GM19324 (cell line): ENCODE measurements at regions not wholly inside any gene's neighbourhood (a gene's known extent, or its start where the extent isn't known, plus 50 kb on each side); places are given as distances from the start of the nearest gene placed in this dataset.
A peak's percentile ranks its signal among the peaks of the same experiment; 100 is the strongest.
"Not testable (repeated sequence)": the region's sequence is repeated elsewhere in the genome, so short reads cannot be mapped to it uniquely, and the experiment has no call there.

Source experiments
- ATAC-seq: cut with Tn5 transposase; IDR thresholded peaks from one replicate; pipeline ENCODE4 v1.9.1; 2021; ENCODE audit warnings: mild to moderate bottlenecking, moderate library complexity; ENCODE audit not compliant: unreplicated experiment, low FRiP score

DNA sequence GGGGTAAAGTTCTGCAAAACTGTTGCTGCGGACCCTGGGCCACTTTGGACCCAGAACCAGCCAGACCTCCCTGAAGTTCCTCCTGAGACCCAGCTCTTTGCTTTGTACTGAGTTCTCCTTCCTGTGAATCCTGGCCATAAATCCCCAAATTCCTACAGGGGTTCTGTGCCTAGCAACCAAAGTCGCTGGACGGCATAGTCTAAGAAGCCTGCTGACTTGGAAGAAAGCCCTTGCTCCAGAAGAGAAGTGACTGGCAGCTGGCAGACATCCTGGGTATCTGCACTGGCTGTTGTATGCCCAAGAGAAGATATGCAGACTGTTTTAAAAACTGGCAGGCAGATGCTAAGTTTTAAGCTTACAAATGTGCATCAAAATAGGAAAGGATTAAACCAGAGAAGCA lies 99.9 kb upstream of the SLC24A4 start:
- no peak for ATAC-seq

DNA sequence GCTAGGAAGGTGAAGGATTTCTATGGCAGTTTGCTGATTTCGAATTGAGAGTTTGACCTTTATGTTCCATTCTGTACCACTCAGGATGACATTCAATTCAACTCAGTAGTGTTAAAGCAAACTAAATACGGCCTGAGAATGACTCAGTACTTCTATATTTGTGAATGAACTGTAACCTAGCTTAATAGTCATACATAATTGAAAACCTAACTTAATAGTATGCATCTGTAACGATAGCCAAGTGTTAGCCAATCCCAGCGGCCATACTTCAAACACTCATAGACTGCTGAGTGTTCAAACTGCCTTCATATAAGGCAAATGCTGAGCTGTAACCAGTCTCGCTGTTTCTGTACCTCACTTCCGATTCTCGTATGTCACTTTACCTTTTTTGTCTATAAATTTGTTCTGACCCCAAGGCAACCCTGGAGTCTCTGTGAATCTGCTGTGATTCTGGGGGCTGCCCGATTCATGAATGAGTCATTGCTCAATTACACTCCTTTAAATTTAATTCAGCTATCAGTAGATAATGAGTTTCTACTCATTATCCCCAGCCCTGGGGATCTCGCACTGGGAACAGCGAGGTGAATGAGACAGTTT lies 98.5 kb upstream of the SLC24A4 start:
- ATAC-seq = no peak

DNA sequence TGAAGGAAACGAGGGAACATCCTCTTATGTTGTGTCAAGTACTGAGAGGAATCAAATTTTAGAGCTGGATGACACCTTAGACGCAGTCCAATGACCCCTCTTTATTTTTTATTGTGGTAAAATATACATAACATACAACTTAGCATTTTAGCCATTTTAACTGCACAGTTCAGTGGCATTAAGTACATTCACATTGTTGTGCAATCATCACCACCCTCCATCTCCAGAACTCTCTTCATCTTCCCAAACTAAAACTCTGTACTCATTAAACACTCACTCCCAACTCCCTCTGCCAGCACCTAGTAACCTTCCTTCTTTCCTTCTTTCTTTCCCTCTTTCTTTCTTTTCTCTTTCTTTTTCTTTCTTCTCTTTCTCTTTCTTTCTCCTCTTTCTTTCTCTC lies 97.2 kb upstream of the SLC24A4 start:
- no peak for ATAC-seq

DNA sequence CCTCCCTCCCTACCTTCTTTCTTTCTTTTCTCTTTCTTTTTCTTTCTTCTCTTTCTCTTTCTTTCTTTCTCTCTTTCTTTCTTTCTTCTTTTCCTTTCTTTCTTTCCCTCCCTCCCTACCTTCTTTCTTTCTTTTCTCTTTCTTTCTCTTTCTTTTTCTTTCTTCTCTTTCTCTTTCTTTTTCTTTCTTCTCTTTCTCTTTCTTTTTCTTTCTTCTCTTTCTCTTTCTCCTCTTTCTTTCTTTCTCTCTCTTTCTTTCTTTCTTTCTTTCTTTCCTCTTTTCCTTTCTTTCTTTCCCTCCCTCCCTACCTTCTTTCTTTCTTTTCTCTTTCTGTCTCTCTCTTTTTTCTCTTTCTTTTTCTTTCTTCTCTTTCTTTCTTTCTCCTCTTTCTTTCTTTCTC lies 96.8 kb upstream of the SLC24A4 start:
- not testable (repeated sequence) for ATAC-seq

DNA sequence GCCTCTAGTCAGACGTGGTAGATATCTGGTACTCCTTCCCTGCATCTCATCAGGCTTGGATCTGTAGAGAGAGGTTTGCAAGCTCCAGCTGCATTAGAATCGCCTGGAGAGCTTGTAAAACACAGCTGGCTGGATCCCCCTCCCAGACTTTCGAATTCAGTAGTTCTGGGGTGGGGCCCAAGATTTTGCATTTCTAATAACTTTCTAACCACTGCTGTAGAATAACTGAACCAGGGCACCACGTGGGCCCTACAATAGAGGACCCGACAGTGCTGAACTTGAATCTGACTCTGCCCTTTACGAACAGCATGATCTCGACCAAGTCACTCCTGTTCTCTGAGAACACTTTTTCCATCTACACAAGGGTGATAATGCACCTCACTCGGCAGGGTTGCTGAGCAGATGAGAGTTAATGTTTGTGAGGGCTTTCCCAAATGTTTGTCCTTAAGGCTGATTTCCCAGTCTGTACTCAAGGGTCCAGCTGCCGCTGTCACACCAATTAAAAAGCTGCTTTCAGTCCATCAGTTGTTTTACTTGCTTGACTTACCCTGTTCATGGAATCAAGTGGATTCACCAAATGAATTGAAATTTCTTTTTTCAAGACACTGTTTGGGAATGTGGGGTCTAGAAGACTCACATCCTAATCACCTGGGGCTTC lies 86.6 kb upstream of the SLC24A4 start:
- no peak for ATAC-seq

DNA sequence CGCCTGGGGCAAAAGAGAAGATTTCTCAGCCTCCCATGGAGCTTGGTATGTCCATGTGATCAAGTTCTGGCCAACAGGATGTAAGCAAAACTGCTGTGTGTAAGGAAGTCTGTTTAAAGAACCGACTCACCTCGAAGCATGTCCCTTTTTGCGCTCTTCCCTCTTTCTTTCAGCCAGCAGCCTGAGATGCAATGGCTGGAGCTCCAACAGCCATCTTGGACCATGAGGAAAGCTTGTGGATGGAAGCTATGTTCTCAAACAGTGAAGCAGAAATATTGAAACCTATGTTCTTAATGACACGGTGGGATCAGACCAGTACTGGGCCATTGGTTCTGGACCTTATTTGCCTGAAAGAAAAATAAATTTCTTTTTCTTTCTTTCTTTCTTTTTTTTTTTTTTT lies 82.3 kb upstream of the SLC24A4 start:
- ATAC-seq = no peak

- ATAC-seq = no peak
These were observed 80.9 kb upstream of the SLC24A4 start for GRCh38 chr14:92241966-92242595.

DNA sequence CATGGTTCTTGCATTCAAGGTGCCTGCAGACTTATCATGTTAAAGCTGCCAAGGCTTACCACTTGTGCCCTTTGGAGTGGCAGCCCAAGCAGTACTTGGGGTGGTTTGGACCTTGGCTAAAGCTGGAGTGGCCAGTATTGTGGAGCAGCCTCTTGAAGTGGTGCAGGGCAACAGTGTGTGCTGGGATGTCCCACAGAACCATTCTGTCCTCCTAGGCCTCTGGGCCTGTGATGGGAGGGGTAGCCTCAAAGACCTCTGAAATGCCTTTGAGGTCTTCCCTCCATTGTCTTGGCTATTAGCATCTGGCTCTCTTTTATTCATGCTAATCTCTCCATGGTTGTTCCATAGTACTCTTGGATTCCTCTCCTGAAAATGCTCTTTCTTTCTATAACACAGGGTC lies 78.2 kb upstream of the SLC24A4 start:
- ATAC-seq = no peak

DNA sequence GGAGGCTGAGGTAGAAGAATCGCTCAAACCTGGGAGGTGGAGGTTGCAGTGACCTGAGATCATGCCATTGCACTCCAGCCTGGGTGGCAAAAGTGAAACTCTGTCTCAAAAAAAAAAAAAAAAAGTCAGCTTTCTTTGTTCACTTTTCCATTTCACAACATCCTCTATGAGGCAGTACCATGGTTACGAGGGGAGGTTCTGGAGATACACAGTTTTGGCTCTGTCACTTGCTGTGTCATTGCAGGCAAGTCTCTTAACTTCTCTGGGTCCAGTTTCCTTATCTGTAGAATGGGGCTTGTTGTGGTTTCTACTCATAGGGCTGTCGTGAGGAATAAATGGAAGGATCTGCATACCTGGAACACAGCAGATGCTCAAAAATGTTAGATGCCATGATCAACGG lies 75.6 kb upstream of the SLC24A4 start:
- no peak for ATAC-seq

DNA sequence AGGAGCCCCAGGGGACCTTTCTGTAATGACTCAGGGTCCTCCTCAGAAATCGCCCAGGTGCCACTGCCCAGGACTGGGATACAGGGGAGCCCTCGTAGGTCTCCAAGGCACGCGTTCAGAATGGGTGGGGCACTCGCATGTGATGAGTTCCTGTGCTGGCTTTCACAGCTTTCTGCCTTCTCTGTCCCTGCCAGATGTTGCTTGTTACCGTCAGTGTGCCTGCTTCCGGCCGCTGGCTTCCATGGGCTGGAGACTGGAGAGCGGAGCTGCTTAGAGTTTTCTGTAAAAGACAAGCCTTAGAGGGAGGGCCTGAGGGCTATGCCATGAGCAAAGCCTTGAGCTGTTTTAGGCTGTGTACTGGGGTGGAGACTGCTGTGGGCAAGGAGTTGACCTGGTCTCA lies 75.0 kb upstream of the SLC24A4 start:
- no peak for ATAC-seq

DNA sequence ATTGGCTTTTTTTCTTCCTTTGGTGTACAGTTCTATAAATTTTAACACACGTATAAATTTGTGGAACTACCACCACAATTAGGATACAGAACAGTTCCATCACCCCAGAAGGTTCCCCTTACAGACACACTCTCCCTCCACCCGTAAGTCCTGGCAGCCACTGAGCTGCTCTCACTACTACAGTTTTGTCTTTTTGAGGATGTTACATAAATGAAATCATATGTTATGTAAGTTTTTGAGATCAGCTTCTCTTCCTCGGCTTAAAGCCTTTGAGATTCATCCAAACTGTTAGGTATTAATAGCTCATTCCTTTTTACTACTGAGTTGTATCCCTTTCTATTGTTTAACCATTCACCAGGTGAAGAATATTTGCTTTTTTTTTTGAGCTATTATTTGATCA lies 74.3 kb upstream of the SLC24A4 start:
- ATAC-seq = no peak

DNA sequence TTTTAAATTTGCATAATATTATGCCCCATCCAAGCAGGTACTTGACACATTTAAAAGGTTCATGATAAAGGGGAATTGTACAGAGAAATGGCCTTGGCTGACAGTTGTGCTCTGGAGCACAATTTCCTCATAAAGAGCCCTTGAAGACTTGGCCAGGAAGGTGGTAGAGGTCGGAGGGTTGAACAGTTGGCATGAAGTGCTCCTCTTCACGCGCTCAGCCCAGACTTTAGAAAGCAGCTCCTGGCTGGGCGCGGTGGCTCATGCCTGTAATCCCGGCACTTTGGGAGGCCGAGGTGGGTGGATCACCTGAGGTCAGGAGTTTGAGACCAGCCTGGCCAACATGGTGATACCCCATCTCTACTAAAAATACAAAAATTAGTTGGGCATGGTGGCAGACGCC lies 72.6 kb upstream of the SLC24A4 start:
- not testable (repeated sequence) for ATAC-seq

- no peak for ATAC-seq
These were observed 70.6 kb upstream of the SLC24A4 start for GRCh38 chr14:92252323-92252722.

DNA sequence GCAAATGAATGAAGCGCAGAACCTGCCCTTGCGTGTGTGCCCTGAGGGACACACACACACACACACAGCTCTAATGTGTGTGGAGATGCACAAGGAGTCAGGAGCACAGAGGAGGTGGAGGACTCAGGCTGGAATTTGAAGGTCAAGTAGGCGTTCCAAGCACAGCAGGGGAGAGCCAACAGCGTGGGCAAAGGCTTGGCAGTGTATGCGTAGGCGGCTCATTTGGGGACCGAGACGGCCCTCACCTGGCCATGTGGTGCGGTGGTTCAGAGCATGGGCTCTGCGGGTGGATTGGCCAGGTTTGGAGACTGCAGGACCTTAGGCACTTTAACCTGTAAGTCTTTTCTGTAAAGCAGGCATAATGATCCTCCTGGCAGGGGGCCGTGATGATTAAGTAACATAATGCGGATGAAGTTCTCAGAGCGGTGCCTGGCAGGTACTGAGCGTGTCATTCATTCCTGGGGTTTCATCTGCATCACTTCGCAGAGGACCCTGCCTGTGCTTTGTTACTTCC lies 69.5 kb upstream of the SLC24A4 start:
- no peak for ATAC-seq

DNA sequence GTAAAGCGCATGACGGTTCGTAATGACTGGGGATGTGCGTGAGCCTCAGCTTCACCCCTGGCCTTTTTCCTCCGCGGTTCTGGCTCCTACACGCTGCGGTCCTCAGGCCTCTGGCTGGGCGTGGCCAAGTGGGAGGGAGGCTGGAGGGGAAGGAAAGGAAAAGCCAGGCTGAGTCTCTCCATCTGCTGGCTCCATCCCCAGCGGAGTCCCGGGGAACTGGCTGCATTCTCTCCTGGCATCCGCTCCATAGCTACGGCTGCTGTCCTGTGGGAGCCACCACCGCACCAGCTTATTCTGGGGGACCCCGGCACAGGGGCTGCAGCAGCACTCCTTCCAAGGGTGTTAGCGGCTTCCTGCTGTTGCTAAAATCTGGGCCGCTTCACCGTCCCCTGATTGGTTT lies 68.2 kb upstream of the SLC24A4 start:
- no peak for ATAC-seq

DNA sequence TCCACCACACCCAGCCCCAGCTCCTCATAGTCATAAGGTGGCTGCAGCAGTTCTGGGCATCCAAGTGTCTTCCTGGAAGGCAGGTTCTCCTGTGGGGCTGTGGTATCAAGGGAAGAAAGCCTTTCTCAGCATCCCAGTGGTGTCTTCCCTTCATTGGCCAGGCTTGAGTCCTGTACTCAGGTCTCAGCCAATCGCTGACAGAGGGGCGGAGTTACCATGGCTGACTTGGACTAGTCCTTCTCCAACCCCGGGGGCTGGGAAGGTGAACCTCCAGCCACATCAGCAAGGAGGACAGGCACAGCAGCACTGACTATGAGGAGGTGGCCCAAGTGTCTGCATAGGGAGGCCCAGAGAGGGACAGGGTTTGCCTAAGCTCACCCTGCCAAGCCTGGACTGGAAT lies 64.0 kb upstream of the SLC24A4 start:
- ATAC-seq = no peak

- peak; percentile 67 for ATAC-seq
These were observed 63.2 kb upstream of the SLC24A4 start for GRCh38 chr14:92259613-92260357.

GRCh38 chr14:92263681-92264080 lies 59.3 kb upstream of the SLC24A4 start:
- ATAC-seq = no peak

DNA sequence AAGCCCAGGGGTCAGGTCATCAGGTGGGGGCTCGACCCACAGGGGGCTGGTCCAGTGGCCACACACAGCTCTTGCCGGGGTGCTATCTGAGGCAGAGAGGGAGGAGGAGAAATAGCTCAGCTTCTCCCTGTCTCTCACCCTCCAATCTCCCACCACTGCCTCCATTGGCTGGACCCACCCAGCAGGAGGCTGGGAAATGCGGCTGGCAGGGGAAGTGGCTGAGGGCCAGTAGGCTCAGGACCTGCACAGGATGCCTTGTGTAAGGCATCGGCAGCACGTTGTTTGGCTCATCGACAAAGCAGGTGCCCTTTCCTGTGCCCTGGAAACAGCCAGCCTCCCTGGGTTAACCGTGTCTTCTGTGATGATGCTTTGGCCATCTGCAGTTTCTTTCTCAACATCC lies 58.8 kb upstream of the SLC24A4 start:
- no peak for ATAC-seq

DNA sequence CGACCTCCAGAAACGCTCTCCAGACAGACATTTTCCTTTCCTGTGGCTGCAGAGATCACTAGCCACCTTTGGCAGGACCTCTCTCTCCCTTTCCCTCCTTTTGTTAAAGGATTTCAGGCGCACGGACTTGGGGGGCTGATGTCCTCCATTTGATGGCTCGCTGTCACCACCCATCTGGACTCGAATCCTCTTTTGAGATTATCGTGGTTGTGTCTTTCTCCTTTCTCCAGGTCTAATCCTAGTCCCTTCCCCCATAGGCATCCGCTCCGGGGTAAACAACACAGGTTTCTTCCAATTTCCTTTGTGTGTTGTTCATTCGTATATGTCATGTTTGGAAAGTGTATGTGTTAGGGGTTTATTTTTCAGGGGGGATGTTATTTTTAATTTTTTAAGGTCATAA lies 56.7 kb upstream of the SLC24A4 start:
- ATAC-seq = no peak
